Fibroblast of the aortic adventitia (primary cell): ENCODE measurements at regions not wholly inside any gene's neighbourhood (a gene's known extent, or its start where the extent isn't known, plus 50 kb on each side); places are given as distances from the start of the nearest gene placed in this dataset.
"Not testable (repeated sequence)": the region's sequence is repeated elsewhere in the genome, so short reads cannot be mapped to it uniquely, and the experiment has no call there.

Source experiments
- DNase-seq: peaks from one replicate; pipeline ENCODE4 v3.0.0-alpha.2; 2010; ENCODE audit warnings: low read depth
- H3K4me3 ChIP-seq: 2 replicates; pipeline ENCODE4 v1.5.1; 2011; ENCODE audit warnings: low read depth, mild to moderate bottlenecking, control low read depth, low read length, moderate library complexity
- CTCF ChIP-seq: IDR thresholded peaks from 2 replicates; pipeline ENCODE4 v1.5.1; 2011; ENCODE audit warnings: mild to moderate bottlenecking, low read length, control low read depth, inconsistent platforms; ENCODE audit not compliant: insufficient read depth

GRCh38 chr4:134935320-134935719, 733.7 kb upstream of the PABPC4L start:
- H3K4me3 ChIP-seq, result no peak overlapping the region
- DNase-seq, result no peak
- TF ChIP-seq CTCF, result no peak

- H3K4me3 ChIP-seq, result no peak overlapping the region
- no peak for DNase-seq
Observed at GRCh38 chr4:134934036-134934808, 732.6 kb upstream of the PABPC4L start.

GRCh38 chr4:134915355-134915754, 713.8 kb upstream of the PABPC4L start:
- H3K4me3 ChIP-seq, result no peak overlapping the region
- no peak for DNase-seq
- no peak for TF ChIP-seq CTCF

More at GRCh38 chr4:134934036-134934808, 732.6 kb upstream of the PABPC4L start:
- no peak for TF ChIP-seq CTCF

- not testable (repeated sequence) for H3K4me3 ChIP-seq, DNase-seq
Observed at GRCh38 chr4:134914250-134914649, 712.7 kb upstream of the PABPC4L start.

- no peak overlapping the region for H3K4me3 ChIP-seq
- no peak for TF ChIP-seq CTCF
- DNase-seq, result no peak
Observed at GRCh38 chr4:134911941-134912340, 710.4 kb upstream of the PABPC4L start.

- TF ChIP-seq CTCF, result no peak
- H3K4me3 ChIP-seq, result no peak overlapping the region
- no peak for DNase-seq
Observed at GRCh38 chr4:134906404-134907023, 704.9 kb upstream of the PABPC4L start.

- no peak for TF ChIP-seq CTCF
- H3K4me3 ChIP-seq, result no peak overlapping the region
Observed at GRCh38 chr4:134905061-134905460, 703.5 kb upstream of the PABPC4L start.

More at GRCh38 chr4:134905061-134905460, 703.5 kb upstream of the PABPC4L start:
- no peak for DNase-seq
